ENCODE measurements at regions not wholly inside any gene's neighbourhood (a gene's known extent, or its start where the extent isn't known, plus 50 kb on each side); places are given as distances from the start of the nearest gene placed in this dataset.
"Not testable (repeated sequence)": the region's sequence is repeated elsewhere in the genome, so short reads cannot be mapped to it uniquely, and the experiment has no call there.

GRCh38 chr14:57150449-57150848, 118.3 kb downstream of the EXOC5 start:
- Histone ChIP-seq H2BK120ac (ENCODE audit: low read depth, low read length) (no peak overlapping the region), H3K79me1 (replicated peaks; ENCODE audit: low read length, poor library complexity, severe bottlenecking) (no peaks in the 10 kb centered on the region), H3K27ac (ENCODE audit: low read length, poor library complexity, severe bottlenecking) (no peak overlapping the region), H3K4me3 (ENCODE audit: insufficient read depth in 1 of 2, low read depth in 1 of 2, low read length in 2 of 2) (no peak overlapping the region), H3K27me3 (ENCODE audit: control insufficient read depth in 1 of 2, insufficient read depth in 1 of 2, low read length in 2 of 2) (no peaks in the 10 kb centered on the region), H2BK15ac (ENCODE audit: low read depth, poor library complexity, severe bottlenecking) (no peak overlapping the region), H3K36me3 (ENCODE audit: control insufficient read depth in 1 of 2, insufficient read depth in 2 of 2, low read depth in 1 of 2, low read length in 2 of 2) (no peaks in the 10 kb centered on the region), H2AK5ac (ENCODE audit: low read length, severe bottlenecking) (no peak overlapping the region), H2AFZ (ENCODE audit: low read depth, low read length) (no peak overlapping the region), H3K9me3 (ENCODE audit: control insufficient read depth, low read length) (no peaks in the 10 kb centered on the region), H2BK5ac (ENCODE audit: low read depth, low read length, poor library complexity, severe bottlenecking) (no peak overlapping the region), H3K23ac (ENCODE audit: low read length in 2 of 2) (no peak overlapping the region), H3K18ac (ENCODE audit: low read depth in 1 of 2, low read length in 2 of 2) (no peak overlapping the region), H3K4ac (ENCODE audit: low read depth in 1 of 2, low read length in 2 of 2) (no peak overlapping the region), H2BK12ac (ENCODE audit: low read length in 2 of 2) (no peak overlapping the region), H3K4me1 (ENCODE audit: control insufficient read depth, insufficient read depth, low read depth, low read length) (no peaks in the 10 kb centered on the region), H3K9ac (ENCODE audit: low read length) (no peak overlapping the region), H3K4me2 (ENCODE audit: low read length, poor library complexity, severe bottlenecking) (no peak overlapping the region), H3K14ac (ENCODE audit: low read length in 2 of 2) (no peak overlapping the region), H4K8ac (ENCODE audit: low read length) (no peak overlapping the region), H4K91ac (ENCODE audit: low read length) (no peak overlapping the region)
- WGBS: 81% methylated on average over 5 of the region's 5 CpGs
- no peak for DNase-seq

GRCh38 chr14:57139173-57139572, 129.5 kb downstream of the EXOC5 start:
- Histone ChIP-seq H3K36me3 (ENCODE audit: control insufficient read depth in 1 of 2, insufficient read depth in 2 of 2, low read depth in 1 of 2, low read length in 2 of 2) (no peaks in the 10 kb centered on the region), H2BK12ac (ENCODE audit: low read length in 2 of 2) (no peak overlapping the region), H3K18ac (ENCODE audit: low read depth in 1 of 2, low read length in 2 of 2) (no peak overlapping the region), H2AK5ac (ENCODE audit: low read length, severe bottlenecking) (no peak overlapping the region), H4K91ac (ENCODE audit: low read length) (no peak overlapping the region), H3K9me3 (ENCODE audit: control insufficient read depth, low read length) (no peaks in the 10 kb centered on the region), H2BK5ac (ENCODE audit: low read depth, low read length, poor library complexity, severe bottlenecking) (no peak overlapping the region), H3K4me1 (ENCODE audit: control insufficient read depth, insufficient read depth, low read depth, low read length) (no peaks in the 10 kb centered on the region), H2AFZ (ENCODE audit: low read depth, low read length) (no peak overlapping the region), H2BK15ac (ENCODE audit: low read depth, poor library complexity, severe bottlenecking) (no peak overlapping the region), H2BK120ac (ENCODE audit: low read depth, low read length) (no peak overlapping the region), H3K23ac (ENCODE audit: low read length in 2 of 2) (no peak overlapping the region), H3K9ac (ENCODE audit: low read length) (no peak overlapping the region), H3K4me2 (ENCODE audit: low read length, poor library complexity, severe bottlenecking) (no peak overlapping the region), H3K27me3 (ENCODE audit: control insufficient read depth in 1 of 2, insufficient read depth in 1 of 2, low read length in 2 of 2) (peaks cover 0 to 20% of the 10 kb centered on the region in 2 experiments), H3K27ac (ENCODE audit: low read length, poor library complexity, severe bottlenecking) (no peak overlapping the region), H4K8ac (ENCODE audit: low read length) (no peak overlapping the region), H3K79me1 (replicated peaks; ENCODE audit: low read length, poor library complexity, severe bottlenecking) (no peaks in the 10 kb centered on the region), H3K4ac (ENCODE audit: low read depth in 1 of 2, low read length in 2 of 2) (no peak overlapping the region), H3K14ac (ENCODE audit: low read length in 2 of 2) (no peak overlapping the region), H3K4me3 (ENCODE audit: insufficient read depth in 1 of 2, low read depth in 1 of 2, low read length in 2 of 2) (no peak overlapping the region)
- WGBS: 85% methylated on average over 3 of the region's 5 CpGs
- DNase-seq: no peak

- DNase-seq: no peak
- H3K23ac ChIP-seq (ENCODE audit: low read length in 2 of 2): peak overlapping the region in 1 of 2 experiments; percentile 10
- H3K9ac ChIP-seq (ENCODE audit: low read length): no peak overlapping the region
- H3K36me3 ChIP-seq (ENCODE audit: control insufficient read depth in 1 of 2, insufficient read depth in 2 of 2, low read depth in 1 of 2, low read length in 2 of 2): no peaks in the 10 kb centered on the region
- H3K27ac ChIP-seq (ENCODE audit: low read length, poor library complexity, severe bottlenecking): no peak overlapping the region
- H3K79me1 ChIP-seq (replicated peaks; ENCODE audit: low read length, poor library complexity, severe bottlenecking): no peaks in the 10 kb centered on the region
- peaks cover 0 to 19% of the 10 kb centered on the region in 2 experiments for H3K27me3 ChIP-seq (ENCODE audit: control insufficient read depth in 1 of 2, insufficient read depth in 1 of 2, low read length in 2 of 2)
- no peak overlapping the region for H2BK120ac ChIP-seq (ENCODE audit: low read depth, low read length)
- no peak overlapping the region for H3K18ac ChIP-seq (ENCODE audit: low read depth in 1 of 2, low read length in 2 of 2)
- no peaks in the 10 kb centered on the region for H3K9me3 ChIP-seq (ENCODE audit: control insufficient read depth, low read length)
- 73% methylated on average over 10 of the region's 10 CpGs for whole genome bisulfite sequencing
- H3K14ac ChIP-seq (ENCODE audit: low read length in 2 of 2): no peak overlapping the region
- no peak overlapping the region for H3K4me3 ChIP-seq (ENCODE audit: insufficient read depth in 1 of 2, low read depth in 1 of 2, low read length in 2 of 2)
- no peak overlapping the region for H4K91ac ChIP-seq (ENCODE audit: low read length)
- no peak overlapping the region for H2AFZ ChIP-seq (ENCODE audit: low read depth, low read length)
- H3K4me1 ChIP-seq (ENCODE audit: control insufficient read depth, insufficient read depth, low read depth, low read length): no peaks in the 10 kb centered on the region
- no peak overlapping the region for H2AK5ac ChIP-seq (ENCODE audit: low read length, severe bottlenecking)
- no peak overlapping the region for H2BK12ac ChIP-seq (ENCODE audit: low read length in 2 of 2)
- H2BK5ac ChIP-seq (ENCODE audit: low read depth, low read length, poor library complexity, severe bottlenecking): no peak overlapping the region
- no peak overlapping the region for H2BK15ac ChIP-seq (ENCODE audit: low read depth, poor library complexity, severe bottlenecking)
- H3K4ac ChIP-seq (ENCODE audit: low read depth in 1 of 2, low read length in 2 of 2): no peak overlapping the region
- no peak overlapping the region for H3K4me2 ChIP-seq (ENCODE audit: low read length, poor library complexity, severe bottlenecking)
- no peak overlapping the region for H4K8ac ChIP-seq (ENCODE audit: low read length)
These were observed 131.9 kb downstream of the EXOC5 start for GRCh38 chr14:57136669-57137328.

GRCh38 chr14:57127809-57128208, 140.9 kb downstream of the EXOC5 start:
- H3K18ac ChIP-seq (ENCODE audit: low read depth in 1 of 2, low read length in 2 of 2); H3K4ac ChIP-seq (ENCODE audit: low read depth in 1 of 2, low read length in 2 of 2); H3K4me3 ChIP-seq (ENCODE audit: insufficient read depth in 1 of 2, low read depth in 1 of 2, low read length in 2 of 2); H3K4me2 ChIP-seq (ENCODE audit: low read length, poor library complexity, severe bottlenecking); H3K27me3 ChIP-seq (ENCODE audit: control insufficient read depth in 1 of 2, insufficient read depth in 1 of 2, low read length in 2 of 2); DNase-seq; H2AFZ ChIP-seq (ENCODE audit: low read depth, low read length); H2BK12ac ChIP-seq (ENCODE audit: low read length in 2 of 2); H3K36me3 ChIP-seq (ENCODE audit: control insufficient read depth in 1 of 2, insufficient read depth in 2 of 2, low read depth in 1 of 2, low read length in 2 of 2); H3K9me3 ChIP-seq (ENCODE audit: control insufficient read depth, low read length); H3K27ac ChIP-seq (ENCODE audit: low read length, poor library complexity, severe bottlenecking); H3K9ac ChIP-seq (ENCODE audit: low read length); H2BK5ac ChIP-seq (ENCODE audit: low read depth, low read length, poor library complexity, severe bottlenecking); H3K23ac ChIP-seq (ENCODE audit: low read length in 2 of 2); H2BK120ac ChIP-seq (ENCODE audit: low read depth, low read length); H2AK5ac ChIP-seq (ENCODE audit: low read length, severe bottlenecking); H2BK15ac ChIP-seq (ENCODE audit: low read depth, poor library complexity, severe bottlenecking); H3K14ac ChIP-seq (ENCODE audit: low read length in 2 of 2); H4K91ac ChIP-seq (ENCODE audit: low read length); H3K79me1 ChIP-seq (replicated peaks; ENCODE audit: low read length, poor library complexity, severe bottlenecking); H3K4me1 ChIP-seq (ENCODE audit: control insufficient read depth, insufficient read depth, low read depth, low read length); H4K8ac ChIP-seq (ENCODE audit: low read length): not testable (repeated sequence)
- 100% methylated on average over 1 of the region's 6 CpGs for WGBS
